ENCODE measurements at regions not wholly inside any gene's neighbourhood (a gene's known extent, or its start where the extent isn't known, plus 50 kb on each side); places are given as distances from the start of the nearest gene placed in this dataset.

DNA sequence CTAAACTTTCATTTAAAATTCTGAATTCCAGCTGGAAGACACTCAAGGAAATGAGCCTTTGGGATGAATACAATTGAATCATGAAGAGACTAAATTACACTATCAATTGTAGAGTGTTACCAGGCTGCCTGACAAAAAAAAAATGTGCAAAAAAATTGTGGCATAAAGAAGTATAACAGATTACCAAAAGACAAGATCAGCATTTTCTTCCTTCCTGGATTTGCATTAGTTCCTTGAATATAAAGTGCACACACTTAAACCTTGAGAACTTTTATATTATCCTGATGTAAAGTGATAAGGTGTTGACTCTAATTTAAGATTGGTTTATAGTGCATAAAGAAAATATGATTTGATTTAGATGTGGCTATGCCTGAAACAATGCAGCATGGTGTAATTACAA is 412.7 kb upstream of the KLF6 start:
- TF ChIP-seq, protein P1, sequence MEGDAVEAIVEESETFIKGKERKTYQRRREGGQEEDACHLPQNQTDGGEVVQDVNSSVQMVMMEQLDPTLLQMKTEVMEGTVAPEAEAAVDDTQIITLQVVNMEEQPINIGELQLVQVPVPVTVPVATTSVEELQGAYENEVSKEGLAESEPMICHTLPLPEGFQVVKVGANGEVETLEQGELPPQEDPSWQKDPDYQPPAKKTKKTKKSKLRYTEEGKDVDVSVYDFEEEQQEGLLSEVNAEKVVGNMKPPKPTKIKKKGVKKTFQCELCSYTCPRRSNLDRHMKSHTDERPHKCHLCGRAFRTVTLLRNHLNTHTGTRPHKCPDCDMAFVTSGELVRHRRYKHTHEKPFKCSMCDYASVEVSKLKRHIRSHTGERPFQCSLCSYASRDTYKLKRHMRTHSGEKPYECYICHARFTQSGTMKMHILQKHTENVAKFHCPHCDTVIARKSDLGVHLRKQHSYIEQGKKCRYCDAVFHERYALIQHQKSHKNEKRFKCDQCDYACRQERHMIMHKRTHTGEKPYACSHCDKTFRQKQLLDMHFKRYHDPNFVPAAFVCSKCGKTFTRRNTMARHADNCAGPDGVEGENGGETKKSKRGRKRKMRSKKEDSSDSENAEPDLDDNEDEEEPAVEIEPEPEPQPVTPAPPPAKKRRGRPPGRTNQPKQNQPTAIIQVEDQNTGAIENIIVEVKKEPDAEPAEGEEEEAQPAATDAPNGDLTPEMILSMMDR (optimal IDR thresholded peaks at IDR 0.05 in 1 of 3, IDR thresholded peaks at IDR 0.05 in 1 of 3, conservative IDR thresholded peaks at IDR 0.05 in 1 of 3; ENCODE audit: extremely low read depth in 1 of 3, insufficient read depth in 2 of 3, low read length in 3 of 3): no peak
- no peak for TF ChIP-seq EZH2 (IDR thresholded peaks at IDR 0.05; ENCODE audit: low read length)

Data from keratinocyte (primary cell).